ENCODE measurements at regions not wholly inside any gene's neighbourhood (a gene's known extent, or its start where the extent isn't known, plus 50 kb on each side); places are given as distances from the start of the nearest gene placed in this dataset.

DNA sequence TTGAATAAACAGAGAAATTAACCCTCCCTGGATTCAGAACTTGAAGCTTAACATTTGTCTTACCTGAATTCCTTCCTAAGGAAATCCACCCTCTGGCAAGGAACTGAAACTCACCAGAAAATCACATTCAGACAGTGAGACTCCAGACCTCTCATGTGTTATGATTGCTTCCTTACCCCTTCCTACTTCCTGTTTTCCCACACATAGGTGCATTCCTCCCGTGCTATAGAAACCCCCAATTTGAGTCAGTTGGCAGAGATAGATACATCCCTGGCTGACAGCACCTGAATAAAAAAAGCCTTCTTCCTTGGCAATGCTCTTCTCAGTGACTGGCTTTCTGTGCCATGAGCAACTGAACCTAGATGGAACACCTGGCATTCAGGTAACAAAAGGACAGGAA, 157.0 kb upstream of the SMIM31 start:
- TF ChIP-seq YY1 (IDR thresholded peaks at IDR 0.05; ENCODE audit: insufficient read depth, insufficient read length) (no peak), SUZ12 (IDR thresholded peaks at IDR 0.05; ENCODE audit: extremely low read depth, insufficient read depth, insufficient read length) (no peak), ZNF274 (IDR thresholded peaks at IDR 0.05; ENCODE audit: low read depth, low read length) (no peak)

All from NT2/D1 (cell line).